HG03439 (cell line): ENCODE measurements at regions not wholly inside any gene's neighbourhood (a gene's known extent, or its start where the extent isn't known, plus 50 kb on each side); places are given as distances from the start of the nearest gene placed in this dataset.

ENCODE experiments used
- ATAC-seq: cut with Tn5 transposase; IDR thresholded peaks from one replicate; pipeline ENCODE4 v1.9.1; 2021; ENCODE audit warnings: mild to moderate bottlenecking, moderate library complexity; ENCODE audit not compliant: unreplicated experiment

GRCh38 chr13:107005577-107005976 is 437.6 kb upstream of the ARGLU1 start:
- no peak for ATAC-seq

GRCh38 chr13:107003911-107004310 is 436.0 kb upstream of the ARGLU1 start:
- no peak for ATAC-seq

GRCh38 chr13:106998664-106999063 is 430.7 kb upstream of the ARGLU1 start:
- ATAC-seq = no peak

- no peak for ATAC-seq
Measured at GRCh38 chr13:106997696-106998095, 429.8 kb upstream of the ARGLU1 start.

GRCh38 chr13:106996867-106997618 is 429.1 kb upstream of the ARGLU1 start:
- no peak for ATAC-seq

GRCh38 chr13:106990594-106990993 is 422.7 kb upstream of the ARGLU1 start:
- no peak for ATAC-seq

- ATAC-seq = no peak
Measured at GRCh38 chr13:106989876-106990275, 421.9 kb upstream of the ARGLU1 start.

GRCh38 chr13:106987427-106987785 is 419.5 kb upstream of the ARGLU1 start:
- ATAC-seq = no peak

GRCh38 chr13:106986687-106987426 is 418.9 kb upstream of the ARGLU1 start:
- no peak for ATAC-seq

GRCh38 chr13:106986033-106986484 is 418.1 kb upstream of the ARGLU1 start:
- ATAC-seq = no peak

- no peak for ATAC-seq
Measured at GRCh38 chr13:106985481-106985880, 417.5 kb upstream of the ARGLU1 start.

GRCh38 chr13:106981051-106981450 is 413.1 kb upstream of the ARGLU1 start:
- no peak for ATAC-seq

GRCh38 chr13:106967391-106967790 is 399.5 kb upstream of the ARGLU1 start:
- no peak for ATAC-seq

- no peak for ATAC-seq
Measured at GRCh38 chr13:106963151-106963550, 395.2 kb upstream of the ARGLU1 start.

GRCh38 chr13:106961651-106962050 is 393.7 kb upstream of the ARGLU1 start:
- ATAC-seq = no peak

- no peak for ATAC-seq
Measured at GRCh38 chr13:106961216-106961615, 393.3 kb upstream of the ARGLU1 start.

- ATAC-seq = no peak
Measured at GRCh38 chr13:106958621-106959048, 390.7 kb upstream of the ARGLU1 start.

GRCh38 chr13:106942563-106942962 is 374.6 kb upstream of the ARGLU1 start:
- no peak for ATAC-seq

GRCh38 chr13:106941779-106942178 is 373.8 kb upstream of the ARGLU1 start:
- no peak for ATAC-seq

- no peak for ATAC-seq
Measured at GRCh38 chr13:106927421-106927820, 359.5 kb upstream of the ARGLU1 start.

GRCh38 chr13:106922384-106922783 is 354.4 kb upstream of the ARGLU1 start:
- no peak for ATAC-seq

- no peak for ATAC-seq
Measured at GRCh38 chr13:106919638-106920037, 351.7 kb upstream of the ARGLU1 start.
